Fibroblast of mammary gland (primary cell): ENCODE measurements at regions not wholly inside any gene's neighbourhood (a gene's known extent, or its start where the extent isn't known, plus 50 kb on each side); places are given as distances from the start of the nearest gene placed in this dataset.

Experiments
- DNase-seq: peaks from one replicate; pipeline ENCODE4 v3.0.0-alpha.2; 2010; ENCODE audit warnings: low read depth
- H3K4me3 ChIP-seq: 2 replicates; pipeline ENCODE4 v1.5.1; 2011; ENCODE audit warnings: low read depth, mild to moderate bottlenecking, low read length, moderate library complexity; ENCODE audit not compliant: control insufficient read depth
- CTCF ChIP-seq: conservative IDR thresholded peaks from 2 replicates; pipeline ENCODE4 v1.5.1; 2011; ENCODE audit warnings: low read depth, low read length, inconsistent platforms; ENCODE audit not compliant: control insufficient read depth, insufficient read depth

GRCh38 chr5:108524564-108524963 lies 142.7 kb upstream of the FBXL17 start:
- DNase-seq = no peak
- TF ChIP-seq CTCF = no peak
- H3K4me3 ChIP-seq = no peak overlapping the region

- H3K4me3 ChIP-seq = no peak overlapping the region
- no peak for TF ChIP-seq CTCF
- no peak for DNase-seq
Observed at GRCh38 chr5:108523360-108523759, 141.5 kb upstream of the FBXL17 start.

- peak; percentile 79 for TF ChIP-seq CTCF
- peak; percentile 67 for DNase-seq
- no peak overlapping the region for H3K4me3 ChIP-seq
Observed at GRCh38 chr5:108521841-108522506, 140.1 kb upstream of the FBXL17 start.

GRCh38 chr5:108521011-108521700 lies 139.3 kb upstream of the FBXL17 start:
- no peak for DNase-seq
- H3K4me3 ChIP-seq = no peak overlapping the region
- TF ChIP-seq CTCF = no peak

GRCh38 chr5:108516785-108517184 lies 134.9 kb upstream of the FBXL17 start:
- no peak for DNase-seq
- no peak overlapping the region for H3K4me3 ChIP-seq
- TF ChIP-seq CTCF = no peak

GRCh38 chr5:108515517-108516105 lies 133.7 kb upstream of the FBXL17 start:
- peak; percentile 4 for DNase-seq
- no peak overlapping the region for H3K4me3 ChIP-seq
- no peak for TF ChIP-seq CTCF
